HG03060 (cell line): ENCODE measurements at regions not wholly inside any gene's neighbourhood (a gene's known extent, or its start where the extent isn't known, plus 50 kb on each side); places are given as distances from the start of the nearest gene placed in this dataset.

Experiments used
- ATAC-seq: cut with Tn5 transposase; IDR thresholded peaks from one replicate; pipeline ENCODE4 v1.9.1; 2021; ENCODE audit warnings: low read depth, moderate number of reproducible peaks; ENCODE audit not compliant: unreplicated experiment

GRCh38 chr5:33309536-33310345 is 131.0 kb upstream of the TARS1 start:
- ATAC-seq = no peak

- no peak for ATAC-seq
These were observed 130.3 kb upstream of the TARS1 start for GRCh38 chr5:33310451-33310850.

- ATAC-seq = no peak
These were observed 128.9 kb upstream of the TARS1 start for GRCh38 chr5:33311893-33312292.

- ATAC-seq = no peak
These were observed 127.9 kb upstream of the TARS1 start for GRCh38 chr5:33312571-33313549.

- no peak for ATAC-seq
These were observed 125.6 kb upstream of the TARS1 start for GRCh38 chr5:33315189-33315588.

GRCh38 chr5:33316773-33317172 is 124.0 kb upstream of the TARS1 start:
- no peak for ATAC-seq

GRCh38 chr5:33317271-33317670 is 123.5 kb upstream of the TARS1 start:
- ATAC-seq = no peak

- ATAC-seq = no peak
These were observed 121.6 kb upstream of the TARS1 start for GRCh38 chr5:33319151-33319550.

- ATAC-seq = no peak
These were observed 120.9 kb upstream of the TARS1 start for GRCh38 chr5:33319841-33320240.

- ATAC-seq = no peak
These were observed 119.7 kb upstream of the TARS1 start for GRCh38 chr5:33321026-33321425.

GRCh38 chr5:33322632-33323031 is 118.1 kb upstream of the TARS1 start:
- ATAC-seq = no peak

GRCh38 chr5:33324667-33325307 is 116.0 kb upstream of the TARS1 start:
- ATAC-seq = no peak

GRCh38 chr5:33328818-33329217 is 111.9 kb upstream of the TARS1 start:
- no peak for ATAC-seq

GRCh38 chr5:33329891-33330290 is 110.9 kb upstream of the TARS1 start:
- ATAC-seq = no peak

- ATAC-seq = no peak
These were observed 110.3 kb upstream of the TARS1 start for GRCh38 chr5:33330426-33330825.

- no peak for ATAC-seq
These were observed 109.8 kb upstream of the TARS1 start for GRCh38 chr5:33330992-33331391.

- no peak for ATAC-seq
These were observed 108.0 kb upstream of the TARS1 start for GRCh38 chr5:33332804-33333203.

- no peak for ATAC-seq
These were observed 105.9 kb upstream of the TARS1 start for GRCh38 chr5:33334829-33335228.

GRCh38 chr5:33336891-33337636 is 103.7 kb upstream of the TARS1 start:
- no peak for ATAC-seq

- no peak for ATAC-seq
These were observed 103.2 kb upstream of the TARS1 start for GRCh38 chr5:33337637-33337992.
